ENCODE measurements at regions not wholly inside any gene's neighbourhood (a gene's known extent, or its start where the extent isn't known, plus 50 kb on each side); places are given as distances from the start of the nearest gene placed in this dataset.
A peak's percentile ranks its signal among the peaks of the same experiment; 100 is the strongest.

DNA sequence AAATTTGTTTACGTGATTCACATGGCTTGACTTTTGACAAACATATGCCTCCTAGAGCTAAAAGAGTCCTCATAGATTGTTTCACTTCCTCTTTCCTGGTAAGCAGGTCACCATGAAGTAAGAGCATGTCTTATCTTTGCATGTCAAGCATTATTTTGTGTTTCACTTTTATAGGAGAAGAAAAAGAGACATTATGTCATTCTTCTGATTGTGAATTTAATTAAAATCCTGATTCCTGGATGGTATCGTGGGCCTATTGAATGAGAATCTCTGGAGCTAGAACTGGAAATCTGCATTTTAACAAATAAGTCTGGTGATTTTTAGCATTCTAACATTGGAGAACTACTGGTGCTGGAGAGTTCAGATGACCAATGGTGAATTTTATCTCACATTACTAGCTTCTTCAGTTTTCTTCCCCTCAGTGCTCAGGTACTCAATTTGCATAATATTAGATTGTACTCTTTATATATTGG, 218.6 kb upstream of the ATP2B1 start:
- TF ChIP-seq, protein P1, sequence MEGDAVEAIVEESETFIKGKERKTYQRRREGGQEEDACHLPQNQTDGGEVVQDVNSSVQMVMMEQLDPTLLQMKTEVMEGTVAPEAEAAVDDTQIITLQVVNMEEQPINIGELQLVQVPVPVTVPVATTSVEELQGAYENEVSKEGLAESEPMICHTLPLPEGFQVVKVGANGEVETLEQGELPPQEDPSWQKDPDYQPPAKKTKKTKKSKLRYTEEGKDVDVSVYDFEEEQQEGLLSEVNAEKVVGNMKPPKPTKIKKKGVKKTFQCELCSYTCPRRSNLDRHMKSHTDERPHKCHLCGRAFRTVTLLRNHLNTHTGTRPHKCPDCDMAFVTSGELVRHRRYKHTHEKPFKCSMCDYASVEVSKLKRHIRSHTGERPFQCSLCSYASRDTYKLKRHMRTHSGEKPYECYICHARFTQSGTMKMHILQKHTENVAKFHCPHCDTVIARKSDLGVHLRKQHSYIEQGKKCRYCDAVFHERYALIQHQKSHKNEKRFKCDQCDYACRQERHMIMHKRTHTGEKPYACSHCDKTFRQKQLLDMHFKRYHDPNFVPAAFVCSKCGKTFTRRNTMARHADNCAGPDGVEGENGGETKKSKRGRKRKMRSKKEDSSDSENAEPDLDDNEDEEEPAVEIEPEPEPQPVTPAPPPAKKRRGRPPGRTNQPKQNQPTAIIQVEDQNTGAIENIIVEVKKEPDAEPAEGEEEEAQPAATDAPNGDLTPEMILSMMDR (IDR thresholded peaks at IDR 0.05) = no peak
- TF ChIP-seq POLR2AphosphoS5 (IDR thresholded peaks at IDR 0.05) (peak in 2 of 3 donors; percentile 8 to 23), POLR2A (IDR thresholded peaks at IDR 0.05) (no peak), EP300 (IDR thresholded peaks at IDR 0.05) (no peak)

All from stomach (tissue), 4 donors.